HUES48 (cell line): ENCODE measurements at regions not wholly inside any gene's neighbourhood (a gene's known extent, or its start where the extent isn't known, plus 50 kb on each side); places are given as distances from the start of the nearest gene placed in this dataset.

Experiments
- H3K27ac ChIP-seq: one replicate; pipeline ENCODE4 v1.7.0; 2013; ENCODE audit warnings: low read depth, low read length, inconsistent platforms
- H3K27me3 ChIP-seq: 2 replicates; pipeline ENCODE4 v1.6.1; 2013; ENCODE audit warnings: mild to moderate bottlenecking, low read length; ENCODE audit not compliant: control insufficient read depth, insufficient read depth
- H3K36me3 ChIP-seq: 2 replicates; pipeline ENCODE4 v1.6.1; 2013; ENCODE audit warnings: low read length; ENCODE audit not compliant: control insufficient read depth, insufficient read depth
- H3K4me1 ChIP-seq: 2 replicates; pipeline ENCODE4 v1.6.1; 2013; ENCODE audit warnings: mild to moderate bottlenecking, low read length; ENCODE audit not compliant: control insufficient read depth, insufficient read depth
- H3K4me3 ChIP-seq: 2 replicates; pipeline ENCODE4 v1.5.1; 2013; ENCODE audit warnings: mild to moderate bottlenecking, low read depth, low read length
- H3K9ac ChIP-seq: 2 replicates; pipeline ENCODE4 v1.6.1; 2013; ENCODE audit warnings: mild to moderate bottlenecking, low read depth, low read length, moderate library complexity
- H3K9me3 ChIP-seq: 2 replicates; pipeline ENCODE4 v1.6.1; 2013; ENCODE audit warnings: low read length; ENCODE audit not compliant: control insufficient read depth, insufficient read depth

GRCh38 chr6:142602972-142603371 is 301.2 kb downstream of the ADGRG6 start:
- Histone ChIP-seq H3K4me1 (peaks cover 14% of the 10 kb centered on the region; the same call in 1 of the 2 replicates), H3K27me3 (no peaks in the 10 kb centered on the region), H3K9me3 (no peaks in the 10 kb centered on the region), H3K27ac (no peak overlapping the region), H3K9ac (no peak overlapping the region), H3K36me3 (no peaks in the 10 kb centered on the region), H3K4me3 (no peak overlapping the region)

DNA sequence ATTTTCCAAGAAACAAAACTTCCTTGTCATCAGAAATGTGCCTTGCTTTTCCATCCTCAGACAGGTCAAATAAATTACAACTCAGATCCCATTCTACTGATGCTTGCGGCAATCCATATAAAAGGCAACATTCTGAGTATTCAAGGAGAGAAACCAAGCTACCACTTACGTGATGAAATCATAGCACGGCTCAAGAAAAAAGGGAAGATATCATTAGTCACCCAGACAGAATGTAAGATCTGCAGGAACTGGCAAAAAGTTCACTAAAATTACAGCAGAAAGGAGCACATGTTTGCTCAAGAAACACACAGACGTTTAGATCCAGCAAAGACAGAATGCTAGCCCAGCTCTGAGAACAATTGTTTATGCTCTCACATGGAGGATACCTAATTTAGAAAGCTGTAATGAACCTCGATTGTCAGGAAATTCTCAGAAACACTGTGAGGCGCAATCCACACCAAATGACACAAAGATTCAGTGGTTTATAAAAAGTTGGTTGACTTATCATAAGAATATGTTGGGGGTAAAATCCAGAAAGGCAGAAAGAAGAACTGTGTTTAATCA is 304.2 kb downstream of the ADGRG6 start:
- Histone ChIP-seq H3K27ac (no peak overlapping the region), H3K36me3 (no peaks in the 10 kb centered on the region), H3K4me1 (peaks cover 4% of the 10 kb centered on the region; the same call in 1 of the 2 replicates), H3K27me3 (no peaks in the 10 kb centered on the region), H3K9me3 (no peaks in the 10 kb centered on the region), H3K9ac (no peak overlapping the region), H3K4me3 (no peak overlapping the region)

DNA sequence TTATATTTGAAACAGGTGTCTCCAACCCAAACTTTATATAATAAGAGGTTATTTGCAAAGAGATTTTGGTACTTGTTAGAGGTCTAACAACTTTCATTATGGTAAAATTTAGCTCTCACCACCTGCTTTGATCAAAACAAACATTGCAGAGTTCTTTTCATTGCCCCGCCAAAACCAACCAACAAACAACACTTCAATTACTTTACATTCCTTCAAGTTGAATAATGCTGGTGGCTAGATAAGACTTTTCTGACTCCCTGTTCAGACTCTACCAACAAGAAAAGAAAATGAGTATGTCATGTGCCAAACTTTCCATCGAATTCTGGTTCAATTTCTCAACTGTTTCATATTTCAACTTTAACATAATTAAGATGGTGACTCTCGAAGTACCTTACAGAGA is 311.1 kb downstream of the ADGRG6 start:
- no peak overlapping the region for H3K9ac ChIP-seq
- H3K9me3 ChIP-seq: no peaks in the 10 kb centered on the region
- H3K4me3 ChIP-seq: no peak overlapping the region
- no peaks in the 10 kb centered on the region for H3K27me3 ChIP-seq
- no peak overlapping the region for H3K27ac ChIP-seq
- H3K36me3 ChIP-seq: no peaks in the 10 kb centered on the region
- no peaks in the 10 kb centered on the region for H3K4me1 ChIP-seq

GRCh38 chr6:142613981-142614380 is 312.2 kb downstream of the ADGRG6 start:
- Histone ChIP-seq H3K4me1 (no peaks in the 10 kb centered on the region), H3K4me3 (no peak overlapping the region), H3K9ac (no peak overlapping the region), H3K27ac (no peak overlapping the region), H3K9me3 (no peaks in the 10 kb centered on the region), H3K27me3 (no peaks in the 10 kb centered on the region), H3K36me3 (no peaks in the 10 kb centered on the region)

DNA sequence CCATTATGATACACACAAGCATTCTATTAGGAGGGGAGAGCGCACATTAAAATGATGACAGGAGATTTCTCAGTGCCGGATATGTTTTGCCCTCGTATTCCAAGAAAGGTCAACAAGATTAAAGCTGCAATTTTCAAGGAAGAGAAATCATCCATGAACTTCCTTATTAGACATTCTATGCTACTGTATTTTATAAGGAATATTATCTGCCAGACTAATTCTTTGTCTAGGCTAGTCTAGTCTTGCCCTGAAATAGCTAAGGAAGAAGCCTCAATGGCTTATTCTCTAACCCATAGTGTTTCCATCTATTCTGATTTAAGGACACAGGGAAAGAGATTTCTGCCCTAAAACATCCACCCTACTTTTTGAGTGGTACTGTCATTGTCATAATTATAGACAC is 315.4 kb downstream of the ADGRG6 start:
- no peaks in the 10 kb centered on the region for H3K9me3 ChIP-seq
- no peak overlapping the region for H3K9ac ChIP-seq
- no peaks in the 10 kb centered on the region for H3K36me3 ChIP-seq
- no peaks in the 10 kb centered on the region for H3K27me3 ChIP-seq
- H3K4me3 ChIP-seq: no peak overlapping the region
- H3K4me1 ChIP-seq: no peaks in the 10 kb centered on the region
- no peak overlapping the region for H3K27ac ChIP-seq

GRCh38 chr6:142621822-142622221 is 320.0 kb downstream of the ADGRG6 start:
- H3K27me3 ChIP-seq: no peaks in the 10 kb centered on the region
- peaks cover 9% of the 10 kb centered on the region for H3K4me1 ChIP-seq
- no peaks in the 10 kb centered on the region for H3K36me3 ChIP-seq
- no peak overlapping the region for H3K9ac ChIP-seq
- no peaks in the 10 kb centered on the region for H3K9me3 ChIP-seq
- no peak overlapping the region for H3K27ac ChIP-seq
- H3K4me3 ChIP-seq: no peak overlapping the region

DNA sequence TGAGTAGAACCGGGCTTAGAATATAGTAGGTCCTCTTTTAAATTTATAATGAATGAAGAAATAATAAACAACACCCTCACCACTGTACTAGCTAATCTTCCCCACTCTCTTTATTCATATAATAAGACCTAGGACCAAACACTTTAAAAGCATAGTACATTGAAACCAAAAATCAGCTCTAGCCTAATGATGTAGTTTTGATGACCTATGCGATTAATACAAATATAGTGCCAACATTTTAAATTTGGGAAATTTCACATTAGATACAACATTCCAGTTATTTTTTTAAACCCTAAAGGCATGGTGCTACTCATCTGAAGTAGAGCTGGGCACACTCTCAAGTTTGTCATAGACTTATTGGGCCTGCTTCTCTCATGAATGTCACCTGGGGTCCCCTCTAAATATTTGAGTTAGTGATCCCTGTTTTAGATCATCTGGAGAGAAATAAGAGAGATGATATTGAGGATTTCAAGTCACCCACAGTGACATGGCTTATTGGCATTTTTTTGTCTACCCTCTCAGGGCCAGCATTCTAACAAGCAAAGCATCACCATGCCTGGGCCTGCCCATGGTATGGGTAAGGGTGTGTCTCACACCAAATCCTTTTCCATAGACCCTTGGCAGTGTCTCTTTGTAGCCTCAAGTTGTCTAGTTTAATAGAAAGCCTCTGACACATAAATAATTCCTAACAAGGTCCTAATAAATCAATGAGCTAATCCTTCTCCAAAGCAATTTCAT is 319.8 kb downstream of the HIVEP2 start:
- H3K9me3 ChIP-seq: no peaks in the 10 kb centered on the region
- H3K4me1 ChIP-seq: peaks cover 11% of the 10 kb centered on the region
- no peaks in the 10 kb centered on the region for H3K27me3 ChIP-seq
- H3K4me3 ChIP-seq: no peak overlapping the region
- no peaks in the 10 kb centered on the region for H3K36me3 ChIP-seq
- H3K9ac ChIP-seq: no peak overlapping the region
- no peak overlapping the region for H3K27ac ChIP-seq

GRCh38 chr6:142627474-142627873 is 317.5 kb downstream of the HIVEP2 start:
- H3K27me3 ChIP-seq: no peaks in the 10 kb centered on the region
- H3K4me3 ChIP-seq: no peak overlapping the region
- H3K9ac ChIP-seq: no peak overlapping the region
- H3K27ac ChIP-seq: no peak overlapping the region
- H3K9me3 ChIP-seq: no peaks in the 10 kb centered on the region
- H3K36me3 ChIP-seq: no peaks in the 10 kb centered on the region
- peaks cover 12% of the 10 kb centered on the region for H3K4me1 ChIP-seq

DNA sequence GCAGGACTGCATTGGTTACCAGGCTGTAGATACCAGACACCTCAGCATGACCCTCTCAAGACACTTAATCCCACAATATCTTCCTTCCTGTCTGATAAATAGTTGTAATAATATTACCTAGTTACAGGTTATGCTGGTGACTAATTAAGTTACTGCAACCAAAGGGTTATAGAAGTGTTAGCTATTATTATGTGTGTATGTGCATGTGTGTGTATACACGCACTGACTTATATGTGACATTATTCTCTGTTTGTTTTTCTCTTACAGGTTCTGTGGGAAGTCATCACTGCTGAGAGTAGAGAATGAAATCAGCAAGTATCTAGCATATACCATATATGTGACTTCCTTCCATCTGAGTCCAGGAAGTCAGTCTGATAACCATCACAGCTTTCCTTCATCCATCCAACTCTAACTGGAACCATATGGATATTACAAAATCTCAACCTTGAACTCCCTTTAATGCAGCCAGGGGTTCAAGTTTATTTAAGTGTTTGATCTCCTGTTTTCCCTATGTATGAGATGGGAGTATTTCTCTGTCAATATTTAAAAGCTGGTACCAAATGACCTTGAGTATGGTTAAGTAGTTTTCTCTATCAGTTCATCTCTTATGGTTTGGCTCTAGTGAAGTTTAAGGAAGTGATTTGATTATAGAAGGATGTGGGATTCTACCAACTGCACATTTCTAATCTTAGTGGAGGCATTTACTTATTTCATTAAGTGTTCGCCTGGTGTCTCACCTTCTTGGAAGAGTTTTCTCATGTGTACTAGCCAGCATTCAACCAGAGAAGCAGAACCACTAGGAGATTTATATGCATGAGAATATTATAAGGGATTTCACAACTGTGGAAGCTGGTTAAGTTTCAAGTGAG is 313.2 kb downstream of the HIVEP2 start:
- Histone ChIP-seq H3K27me3 (no peaks in the 10 kb centered on the region), H3K9ac (no peak overlapping the region), H3K4me1 (peaks cover 4% of the 10 kb centered on the region; the same call in 1 of the 2 replicates), H3K27ac (no peak overlapping the region), H3K9me3 (no peaks in the 10 kb centered on the region), H3K4me3 (no peak overlapping the region), H3K36me3 (no peaks in the 10 kb centered on the region)

DNA sequence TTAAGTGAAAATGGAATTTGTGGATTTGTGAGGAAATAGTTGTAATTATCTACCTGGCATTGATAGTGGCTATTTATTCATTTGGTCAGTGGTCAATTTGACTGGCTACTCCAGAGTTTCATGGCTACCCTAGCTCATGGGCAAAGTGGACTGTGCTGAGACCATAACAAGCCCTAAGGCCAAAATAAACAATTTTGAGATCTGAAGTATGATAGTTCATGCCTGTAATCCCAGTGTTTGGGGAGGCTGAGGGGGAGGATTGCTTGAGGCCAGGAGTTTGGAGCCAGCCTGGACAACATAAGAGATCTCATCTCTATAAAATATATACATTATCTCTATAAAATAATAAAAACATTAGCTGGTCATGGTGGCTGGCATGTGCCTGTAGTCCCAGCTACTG is 311.7 kb downstream of the HIVEP2 start:
- Histone ChIP-seq H3K9ac (no peak overlapping the region), H3K27ac (no peak overlapping the region)

DNA sequence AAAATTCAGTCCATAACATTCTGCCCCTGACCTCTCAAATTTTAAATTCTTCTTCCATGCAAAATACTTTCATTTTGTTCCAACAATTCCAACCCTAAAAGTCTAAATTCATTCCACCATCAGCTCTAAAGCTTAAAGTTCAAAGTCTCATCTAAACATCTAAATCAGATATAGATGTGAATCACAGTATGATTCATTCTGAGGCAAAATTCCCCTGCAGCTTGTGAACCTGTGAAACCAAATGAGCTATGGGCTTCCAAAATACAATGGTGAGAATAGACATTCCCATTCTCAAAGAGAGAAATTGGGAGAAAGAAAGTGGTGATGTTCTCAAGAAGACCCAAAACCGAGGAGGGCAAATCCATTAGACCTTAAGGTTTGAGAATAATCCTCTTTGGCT is 309.8 kb downstream of the HIVEP2 start:
- Histone ChIP-seq H3K27ac (no peak overlapping the region), H3K36me3 (no peaks in the 10 kb centered on the region), H3K4me1 (peaks cover 3% of the 10 kb centered on the region; the same call in 1 of the 2 replicates), H3K27me3 (no peaks in the 10 kb centered on the region), H3K9ac (no peak overlapping the region), H3K9me3 (no peaks in the 10 kb centered on the region), H3K4me3 (no peak overlapping the region)

More for the DNA sequence above, 311.7 kb downstream of the HIVEP2 start:
- no peaks in the 10 kb centered on the region for H3K9me3 ChIP-seq
- no peaks in the 10 kb centered on the region for H3K36me3 ChIP-seq
- H3K4me3 ChIP-seq: no peak overlapping the region
- no peaks in the 10 kb centered on the region for H3K27me3 ChIP-seq
- H3K4me1 ChIP-seq: peaks cover 4% of the 10 kb centered on the region; the same call in 1 of the 2 replicates
